ENCODE measurements at regions not wholly inside any gene's neighbourhood (a gene's known extent, or its start where the extent isn't known, plus 50 kb on each side); places are given as distances from the start of the nearest gene placed in this dataset.

GRCh38 chr2:122734766-122735424 is 979.4 kb downstream of the TSN start:
- DNase-seq (ENCODE audit: low read depth) = peak; percentile 20

- DNase-seq (ENCODE audit: low read depth) = no peak
These were observed 980.8 kb downstream of the TSN start for GRCh38 chr2:122736279-122736678.

GRCh38 chr2:122737429-122738077 is 982.1 kb downstream of the TSN start:
- DNase-seq (ENCODE audit: low read depth) = no peak

GRCh38 chr2:122739732-122740593 is 984.5 kb downstream of the TSN start:
- DNase-seq (ENCODE audit: low read depth) = no peak

GRCh38 chr2:122740594-122740948 is 985.1 kb downstream of the TSN start:
- no peak for DNase-seq (ENCODE audit: low read depth)

- DNase-seq (ENCODE audit: low read depth) = no peak
These were observed 986.0 kb downstream of the TSN start for GRCh38 chr2:122741403-122741802.

- DNase-seq (ENCODE audit: low read depth) = no peak
These were observed 987.7 kb downstream of the TSN start for GRCh38 chr2:122743021-122743675.

GRCh38 chr2:122745603-122746002 is 990.2 kb downstream of the TSN start:
- no peak for DNase-seq (ENCODE audit: low read depth)

- no peak for DNase-seq (ENCODE audit: low read depth)
These were observed 992.2 kb downstream of the TSN start for GRCh38 chr2:122747670-122748069.

GRCh38 chr2:122748552-122749011 is 993.1 kb downstream of the TSN start:
- DNase-seq (ENCODE audit: low read depth) = peak; percentile 90

GRCh38 chr2:122749405-122749804 is 994.0 kb downstream of the TSN start:
- no peak for DNase-seq (ENCODE audit: low read depth)

GRCh38 chr2:122750095-122750494 is 994.6 kb downstream of the TSN start:
- no peak for DNase-seq (ENCODE audit: low read depth)

GRCh38 chr2:122750808-122751207 is 995.4 kb downstream of the TSN start:
- DNase-seq (ENCODE audit: low read depth) = no peak

GRCh38 chr2:122753336-122753735 is 997.9 kb downstream of the TSN start:
- no peak for DNase-seq (ENCODE audit: low read depth)

- no peak for DNase-seq (ENCODE audit: low read depth)
These were observed 999.1 kb downstream of the TSN start for GRCh38 chr2:122754561-122754960.

- DNase-seq (ENCODE audit: low read depth) = peak; percentile 62
These were observed 999.9 kb downstream of the TSN start for GRCh38 chr2:122755281-122755780.

- DNase-seq (ENCODE audit: low read depth) = no peak
These were observed 1003.5 kb downstream of the TSN start for GRCh38 chr2:122758967-122759366.

GRCh38 chr2:122764014-122764413 is 1008.6 kb downstream of the TSN start:
- no peak for DNase-seq (ENCODE audit: low read depth)

- DNase-seq (ENCODE audit: low read depth) = no peak
These were observed 1024.8 kb downstream of the TSN start for GRCh38 chr2:122780251-122780650.

GRCh38 chr2:122794100-122794499 is 1038.6 kb downstream of the TSN start:
- DNase-seq (ENCODE audit: low read depth) = no peak

- DNase-seq (ENCODE audit: low read depth) = no peak
These were observed 1040.3 kb downstream of the TSN start for GRCh38 chr2:122795763-122796162.

- DNase-seq (ENCODE audit: low read depth) = no peak
These were observed 1043.9 kb downstream of the TSN start for GRCh38 chr2:122799391-122799790.
